Neutrophil (primary cell): ENCODE measurements at regions not wholly inside any gene's neighbourhood (a gene's known extent, or its start where the extent isn't known, plus 50 kb on each side); places are given as distances from the start of the nearest gene placed in this dataset.

Experiments used
- H3K27ac ChIP-seq: fragments of 200-600 bp; sonication (generic); 2 replicates; pipeline ENCODE4 v1.5.1; 2016; ENCODE audit warnings: mild to moderate bottlenecking, moderate library complexity
- H3K27me3 ChIP-seq: fragments of 200-600 bp; sonication (generic); 2 replicates; pipeline ENCODE4 v1.6.0; 2016; ENCODE audit warnings: mild to moderate bottlenecking
- H3K36me3 ChIP-seq: fragments of 200-600 bp; sonication (generic); 2 replicates; pipeline ENCODE4 v1.5.1; 2017
- H3K4me1 ChIP-seq, 2 experiments: fragments of 200-600 bp in 1 of 2; sonication (generic) in 1 of 2; 1 replicate in 1 of 2; 2 replicates in 1 of 2; pipeline versions ENCODE4 v1.5.1 to v1.6.1; 2013 to 2016; ENCODE audit warnings: low read depth in 1 of 2, low read length in 1 of 2, mild to moderate bottlenecking in 1 of 2, moderate library complexity in 1 of 2; ENCODE audit not compliant: control insufficient read depth in 1 of 2, insufficient read depth in 1 of 2
- H3K4me3 ChIP-seq, 2 experiments: fragments of 200-600 bp in 1 of 2; sonication (generic) in 1 of 2; 1 replicate in 1 of 2; 2 replicates in 1 of 2; pipeline ENCODE4 v1.5.1; 2013 to 2016; ENCODE audit warnings: low read depth in 1 of 2, low read length in 1 of 2, mild to moderate bottlenecking in 1 of 2, moderate library complexity in 1 of 2
- H3K9me3 ChIP-seq: fragments of 200-600 bp; sonication (generic); 2 replicates; pipeline ENCODE4 v1.5.1; 2016
- TF ChIP-seq, protein P1 (sequence below): fragments of 200-600 bp; sonication (generic); IDR thresholded peaks from 2 replicates; pipeline ENCODE4 v1.5.1; 2016; ENCODE audit warnings: antibody characterized with exemption

DNA sequence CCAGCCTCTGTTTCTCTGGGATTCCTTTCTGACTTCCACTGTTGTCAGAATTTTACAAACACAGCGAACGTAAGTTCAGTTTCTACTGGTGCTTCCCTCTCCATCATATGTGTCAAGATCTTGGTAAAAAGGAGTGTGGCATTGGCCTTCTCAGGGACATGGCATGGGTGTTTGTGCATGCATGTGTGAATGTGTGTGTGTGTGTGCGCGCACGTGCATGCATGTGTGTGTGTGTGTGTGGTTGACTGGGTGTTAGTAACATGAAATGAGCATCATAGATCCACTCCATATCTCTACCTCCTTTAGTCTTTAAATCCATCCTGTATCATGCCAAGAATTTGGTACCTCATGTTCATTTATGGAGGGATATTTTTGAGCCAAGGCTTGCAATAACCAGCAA is 411.3 kb downstream of the NPHP4 start:
- TF ChIP-seq, protein P1, sequence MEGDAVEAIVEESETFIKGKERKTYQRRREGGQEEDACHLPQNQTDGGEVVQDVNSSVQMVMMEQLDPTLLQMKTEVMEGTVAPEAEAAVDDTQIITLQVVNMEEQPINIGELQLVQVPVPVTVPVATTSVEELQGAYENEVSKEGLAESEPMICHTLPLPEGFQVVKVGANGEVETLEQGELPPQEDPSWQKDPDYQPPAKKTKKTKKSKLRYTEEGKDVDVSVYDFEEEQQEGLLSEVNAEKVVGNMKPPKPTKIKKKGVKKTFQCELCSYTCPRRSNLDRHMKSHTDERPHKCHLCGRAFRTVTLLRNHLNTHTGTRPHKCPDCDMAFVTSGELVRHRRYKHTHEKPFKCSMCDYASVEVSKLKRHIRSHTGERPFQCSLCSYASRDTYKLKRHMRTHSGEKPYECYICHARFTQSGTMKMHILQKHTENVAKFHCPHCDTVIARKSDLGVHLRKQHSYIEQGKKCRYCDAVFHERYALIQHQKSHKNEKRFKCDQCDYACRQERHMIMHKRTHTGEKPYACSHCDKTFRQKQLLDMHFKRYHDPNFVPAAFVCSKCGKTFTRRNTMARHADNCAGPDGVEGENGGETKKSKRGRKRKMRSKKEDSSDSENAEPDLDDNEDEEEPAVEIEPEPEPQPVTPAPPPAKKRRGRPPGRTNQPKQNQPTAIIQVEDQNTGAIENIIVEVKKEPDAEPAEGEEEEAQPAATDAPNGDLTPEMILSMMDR, result no peak
- H3K4me1 ChIP-seq, result no peaks in the 10 kb centered on the region
- H3K4me3 ChIP-seq, result no peak overlapping the region
- no peaks in the 10 kb centered on the region for H3K36me3 ChIP-seq
- no peak overlapping the region for H3K27ac ChIP-seq
- no peaks in the 10 kb centered on the region for H3K9me3 ChIP-seq
- no peaks in the 10 kb centered on the region for H3K27me3 ChIP-seq

DNA sequence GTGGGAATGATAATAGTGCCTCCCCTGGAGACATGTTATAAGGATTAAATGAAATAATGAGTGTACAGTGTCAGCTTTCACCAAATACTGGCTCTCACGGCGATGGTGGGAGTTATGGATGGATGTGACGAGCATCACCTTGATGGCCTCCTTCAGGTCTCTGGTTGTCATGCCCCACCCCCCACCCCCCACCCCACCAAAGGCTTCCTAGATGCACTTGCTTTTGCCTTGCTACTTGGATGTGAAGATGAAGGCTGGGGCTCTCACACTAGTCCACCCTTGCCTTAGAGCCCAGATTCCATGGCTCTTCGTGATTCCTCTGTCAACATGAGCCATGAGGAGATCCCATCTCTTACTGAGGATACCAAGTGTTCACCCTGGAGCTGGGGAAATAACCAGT is 412.3 kb downstream of the NPHP4 start:
- no peaks in the 10 kb centered on the region for H3K27me3 ChIP-seq
- H3K36me3 ChIP-seq, result no peaks in the 10 kb centered on the region
- TF ChIP-seq, protein P1, result no peak

DNA sequence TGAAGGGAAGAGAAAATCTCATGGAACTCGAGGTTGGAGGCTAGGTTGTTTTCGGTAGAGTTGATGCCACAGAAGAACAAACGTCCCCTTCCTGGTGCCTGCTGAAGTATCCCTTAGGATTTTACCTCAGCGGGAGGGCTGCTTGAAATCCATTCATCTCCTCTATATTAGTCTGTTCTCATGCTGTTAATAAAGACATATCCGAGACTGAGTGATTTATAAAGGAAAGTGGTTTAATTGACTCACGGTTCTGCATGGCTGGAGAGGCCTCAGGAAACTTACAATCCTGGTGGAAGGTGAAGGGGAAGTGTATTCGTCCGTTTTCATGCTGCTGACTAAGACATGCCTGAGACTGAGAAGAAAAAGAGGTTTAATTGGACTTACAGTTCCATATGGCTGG is 413.5 kb downstream of the NPHP4 start:
- H3K27me3 ChIP-seq, result no peaks in the 10 kb centered on the region
- H3K36me3 ChIP-seq, result no peaks in the 10 kb centered on the region
- H3K4me1 ChIP-seq, result no peaks in the 10 kb centered on the region
- no peak overlapping the region for H3K27ac ChIP-seq
- no peaks in the 10 kb centered on the region for H3K9me3 ChIP-seq
- H3K4me3 ChIP-seq, result no peak overlapping the region
- TF ChIP-seq, protein P1, result no peak

More for the DNA sequence above, 412.3 kb downstream of the NPHP4 start:
- Histone ChIP-seq H3K27ac (no peak overlapping the region), H3K9me3 (no peaks in the 10 kb centered on the region), H3K4me3 (no peak overlapping the region), H3K4me1 (no peaks in the 10 kb centered on the region)

DNA sequence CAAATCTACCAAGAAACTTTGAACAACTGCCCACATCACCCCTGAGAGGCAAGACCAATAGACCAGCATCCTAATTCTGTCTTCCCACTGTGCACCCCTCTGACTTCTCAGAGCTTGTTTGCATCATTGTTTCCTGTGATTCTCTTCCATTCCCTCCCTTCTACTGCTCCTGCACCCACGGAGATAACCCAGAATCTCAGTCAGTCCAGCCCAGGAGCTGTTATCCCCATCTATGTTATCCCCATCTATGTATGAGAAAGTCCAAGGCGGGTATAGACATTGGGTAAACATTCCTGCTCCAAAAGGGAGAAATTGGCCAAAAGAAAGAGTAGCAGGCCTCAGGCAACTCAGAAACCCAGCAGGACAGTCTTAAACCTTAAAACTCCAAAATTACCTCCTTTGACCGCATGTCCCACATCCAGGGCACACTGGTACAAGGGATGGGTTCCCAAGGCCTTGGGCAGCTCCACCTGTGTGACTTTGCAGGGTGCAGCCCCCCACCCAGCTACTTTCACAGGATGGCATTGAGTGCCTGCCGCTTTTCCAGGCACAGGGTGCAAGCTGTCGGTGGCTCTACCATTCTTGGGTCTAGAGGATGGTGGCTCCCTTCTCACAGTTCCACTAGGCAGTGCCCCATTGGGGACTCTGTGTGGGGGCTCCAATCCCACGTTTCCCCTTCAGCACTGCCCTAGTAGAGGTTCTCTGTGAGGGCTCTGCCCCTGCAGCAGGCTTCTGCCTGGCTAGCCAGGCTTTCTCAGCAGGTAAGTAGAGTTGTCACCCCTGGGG is 414.8 kb downstream of the NPHP4 start:
- TF ChIP-seq, protein P1, result no peak

DNA sequence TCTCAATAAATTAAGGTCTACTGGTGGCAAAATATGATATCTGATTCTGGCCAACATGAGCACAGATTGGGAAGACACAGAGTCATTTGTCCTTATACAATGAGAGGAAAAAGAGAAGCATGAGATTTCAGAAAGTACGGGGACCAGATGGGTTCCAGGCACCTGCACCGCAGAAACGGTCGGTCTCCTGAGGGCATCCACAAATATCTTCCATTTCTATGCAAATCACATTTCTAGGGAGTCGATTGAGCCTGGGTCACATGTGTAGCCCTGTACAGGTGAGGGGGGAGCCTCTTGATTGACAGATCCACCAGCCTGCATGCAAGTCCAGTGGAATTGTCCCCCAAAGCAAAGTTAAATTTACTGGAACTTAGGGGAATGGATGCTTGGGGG is 415.6 kb downstream of the NPHP4 start:
- no peaks in the 10 kb centered on the region for H3K9me3 ChIP-seq

More for the DNA sequence above, 414.8 kb downstream of the NPHP4 start:
- Histone ChIP-seq H3K36me3 (no peaks in the 10 kb centered on the region), H3K4me1 (no peaks in the 10 kb centered on the region), H3K27me3 (no peaks in the 10 kb centered on the region), H3K9me3 (no peaks in the 10 kb centered on the region), H3K27ac (no peak overlapping the region), H3K4me3 (no peak overlapping the region)

More for the DNA sequence above, 415.6 kb downstream of the NPHP4 start:
- TF ChIP-seq, protein P1, result no peak
- no peaks in the 10 kb centered on the region for H3K36me3 ChIP-seq
- no peaks in the 10 kb centered on the region for H3K27me3 ChIP-seq
- H3K27ac ChIP-seq, result no peak overlapping the region
- H3K4me3 ChIP-seq, result no peak overlapping the region
- H3K4me1 ChIP-seq, result no peaks in the 10 kb centered on the region
